HepG2 (cell line): ENCODE measurements at regions not wholly inside any gene's neighbourhood (a gene's known extent, or its start where the extent isn't known, plus 50 kb on each side); places are given as distances from the start of the nearest gene placed in this dataset.

Source experiments
- CEBPB ChIP-seq: IDR thresholded peaks from 2 replicates; pipeline ENCODE4 v1.6.1; 2011; ENCODE audit warnings: low read depth, low read length, improper control_type of control experiment, borderline replicate concordance
- CTCF ChIP-seq: sonication (generic); formaldehyde crosslinking; IDR thresholded peaks from 2 replicates; pipeline ENCODE4 v1.5.0; 2020; ENCODE audit warnings: mild to moderate bottlenecking, missing genetic modification reagents, moderate library complexity
- MBD4 ChIP-seq: IDR thresholded peaks from 2 replicates; pipeline ENCODE4 v1.6.1; 2012; ENCODE audit warnings: low read length, inconsistent platforms, borderline replicate concordance
- MIER3 ChIP-seq: IDR thresholded peaks from 2 replicates; pipeline ENCODE4 v1.6.1; 2016; ENCODE audit warnings: missing compliant biosample characterization, borderline replicate concordance
- SALL2 ChIP-seq: sonication (generic); formaldehyde crosslinking; IDR thresholded peaks from 2 replicates; pipeline ENCODE4 v1.8.1; 2023; ENCODE audit warnings: mild to moderate bottlenecking, missing genetic modification reagents, inconsistent platforms
- ZC3H13 ChIP-seq: sonication (generic); formaldehyde crosslinking; IDR thresholded peaks from 2 replicates; pipeline ENCODE4 v1.8.1; 2023; ENCODE audit warnings: mild to moderate bottlenecking, missing genetic modification reagents, moderate library complexity

- TF ChIP-seq MBD4, result no peak
- no peak for TF ChIP-seq SALL2 (CRISPR knock-in tag)
- no peak for TF ChIP-seq ZC3H13 (CRISPR knock-in tag)
- TF ChIP-seq CEBPB, result 0 out of 2 replicates have a peak, but pooled peaks have one; percentile 31
- no peak for TF ChIP-seq CTCF (CRISPR knock-in tag)
- no peak for TF ChIP-seq MIER3 (CRISPR knock-in tag)
These were observed 433.9 kb downstream of the PCNX1 start for GRCh38 chr14:71341156-71341555.
